ENCODE measurements at regions not wholly inside any gene's neighbourhood (a gene's known extent, or its start where the extent isn't known, plus 50 kb on each side); places are given as distances from the start of the nearest gene placed in this dataset.

- DNase-seq (ENCODE audit: low read depth, low spot score), result no peak
- no peak overlapping the region for H3K27ac ChIP-seq
Observed at GRCh38 chr2:5751873-5752482, 59.8 kb downstream of the SOX11 start.

GRCh38 chr2:5756272-5756671 lies 64.1 kb downstream of the SOX11 start:
- DNase-seq (ENCODE audit: low read depth, low spot score), result no peak
- no peak overlapping the region for H3K27ac ChIP-seq

- H3K27ac ChIP-seq, result no peak overlapping the region
- DNase-seq (ENCODE audit: low read depth, low spot score), result no peak
Observed at GRCh38 chr2:5758346-5758745, 66.2 kb downstream of the SOX11 start.

- no peak for DNase-seq (ENCODE audit: low read depth, low spot score)
- no peak overlapping the region for H3K27ac ChIP-seq
Observed at GRCh38 chr2:5759949-5760348, 67.8 kb downstream of the SOX11 start.

GRCh38 chr2:5763531-5763930 lies 71.3 kb downstream of the SOX11 start:
- DNase-seq (ENCODE audit: low read depth, low spot score), result no peak

GRCh38 chr2:5764041-5764440 lies 71.9 kb downstream of the SOX11 start:
- no peak for DNase-seq (ENCODE audit: low read depth, low spot score)
- H3K27ac ChIP-seq, result no peak overlapping the region

More at GRCh38 chr2:5763531-5763930, 71.3 kb downstream of the SOX11 start:
- H3K27ac ChIP-seq, result no peak overlapping the region

GRCh38 chr2:5766056-5766455 lies 73.9 kb downstream of the SOX11 start:
- no peak overlapping the region for H3K27ac ChIP-seq
- no peak for DNase-seq (ENCODE audit: low read depth, low spot score)

- DNase-seq (ENCODE audit: low read depth, low spot score), result no peak
- H3K27ac ChIP-seq, result no peak overlapping the region
Observed at GRCh38 chr2:5766561-5766960, 74.4 kb downstream of the SOX11 start.

- peak; percentile 24 for DNase-seq (ENCODE audit: low read depth, low spot score)
- no peak overlapping the region for H3K27ac ChIP-seq
Observed at GRCh38 chr2:5777131-5777535, 84.9 kb downstream of the SOX11 start.

GRCh38 chr2:5781679-5782078 lies 89.5 kb downstream of the SOX11 start:
- no peak overlapping the region for H3K27ac ChIP-seq
- no peak for DNase-seq (ENCODE audit: low read depth, low spot score)

GRCh38 chr2:5782103-5782502 lies 89.9 kb downstream of the SOX11 start:
- H3K27ac ChIP-seq, result no peak overlapping the region

GRCh38 chr2:5788447-5788846 lies 96.3 kb downstream of the SOX11 start:
- no peak overlapping the region for H3K27ac ChIP-seq
- DNase-seq (ENCODE audit: low read depth, low spot score), result no peak

More at GRCh38 chr2:5782103-5782502, 89.9 kb downstream of the SOX11 start:
- no peak for DNase-seq (ENCODE audit: low read depth, low spot score)

- no peak overlapping the region for H3K27ac ChIP-seq
- DNase-seq (ENCODE audit: low read depth, low spot score), result no peak
Observed at GRCh38 chr2:5791371-5791770, 99.2 kb downstream of the SOX11 start.

- no peak overlapping the region for H3K27ac ChIP-seq
- DNase-seq (ENCODE audit: low read depth, low spot score), result no peak
Observed at GRCh38 chr2:5794012-5794411, 101.8 kb downstream of the SOX11 start.

- DNase-seq (ENCODE audit: low read depth, low spot score), result no peak
- H3K27ac ChIP-seq, result no peak overlapping the region
Observed at GRCh38 chr2:5798084-5798483, 105.9 kb downstream of the SOX11 start.

- DNase-seq (ENCODE audit: low read depth, low spot score), result no peak
- no peak overlapping the region for H3K27ac ChIP-seq
Observed at GRCh38 chr2:5799348-5799747, 107.2 kb downstream of the SOX11 start.

GRCh38 chr2:5803547-5803946 lies 111.4 kb downstream of the SOX11 start:
- no peak overlapping the region for H3K27ac ChIP-seq
- no peak for DNase-seq (ENCODE audit: low read depth, low spot score)

GRCh38 chr2:5818961-5819600 lies 126.9 kb downstream of the SOX11 start:
- H3K27ac ChIP-seq, result no peak overlapping the region
- no peak for DNase-seq (ENCODE audit: low read depth, low spot score)

- H3K27ac ChIP-seq, result no peak overlapping the region
- DNase-seq (ENCODE audit: low read depth, low spot score), result no peak
Observed at GRCh38 chr2:5824126-5824525, 131.9 kb downstream of the SOX11 start.

GRCh38 chr2:5825686-5826085 lies 133.5 kb downstream of the SOX11 start:
- no peak overlapping the region for H3K27ac ChIP-seq
- DNase-seq (ENCODE audit: low read depth, low spot score), result no peak

GRCh38 chr2:5826979-5827655 lies 134.9 kb downstream of the SOX11 start:
- no peak for DNase-seq (ENCODE audit: low read depth, low spot score)

GRCh38 chr2:5834501-5834900 lies 142.3 kb downstream of the SOX11 start:
- no peak for DNase-seq (ENCODE audit: low read depth, low spot score)
- no peak overlapping the region for H3K27ac ChIP-seq

More at GRCh38 chr2:5826979-5827655, 134.9 kb downstream of the SOX11 start:
- no peak overlapping the region for H3K27ac ChIP-seq
